Endothelial cell of umbilical vein (primary cell): ENCODE measurements at regions not wholly inside any gene's neighbourhood (a gene's known extent, or its start where the extent isn't known, plus 50 kb on each side); places are given as distances from the start of the nearest gene placed in this dataset.

Experiments
- BruUV-seq: library from RNA; stranded (reverse); fragments of 400-500 nt; replicated peaks from 2 replicates; lab custom pipeline; 2021; lab: Mats Ljungman, UMichigan
- CTCF ChIA-PET: fragments of 300-600, 350-600 bp; sonication (Branson Sonifier 250); formaldehyde crosslinking; loops from one replicate; lab custom pipeline; 2021; ENCODE audit warnings: antibody characterized with exemption, inconsistent platforms; lab: Charles Lee
- POLR2A ChIA-PET: fragments of 300-600, 350-600 bp; sonication (Branson Sonifier 250); formaldehyde crosslinking; loops from one replicate; lab custom pipeline; 2021; ENCODE audit warnings: antibody characterized with exemption, inconsistent platforms; lab: Charles Lee
- DNase-seq: peaks from one replicate; pipeline ENCODE4 v3.0.0-alpha.2; 2011; ENCODE audit warnings: low read depth, low spot score
- FAIRE-seq: peaks from 2 replicates; lab custom pipeline; 2011; peaks lifted over from hg19 to GRCh38; lab: Jason Lieb, UNC
- H2AFZ ChIP-seq: 2 replicates; pipeline ENCODE4 v1.6.0; 2012; ENCODE audit warnings: low read depth, low read length, control low read depth, inconsistent platforms
- H3K27ac ChIP-seq: 2 replicates; pipeline ENCODE4 v1.5.1; 2011; ENCODE audit warnings: low read depth, mild to moderate bottlenecking, control low read depth, low read length, moderate library complexity; ENCODE audit not compliant: insufficient read depth
- H3K27me3 ChIP-seq, 2 experiments: 2 replicates each; pipeline versions ENCODE4 v1.6.0 to v1.6.1; 2011; ENCODE audit warnings: low read length in 2 of 2, mixed read lengths in 1 of 2; ENCODE audit not compliant: control insufficient read depth in 2 of 2, insufficient read depth in 2 of 2
- H3K36me3 ChIP-seq, 2 experiments: 2 replicates in 1 of 2; 3 replicates in 1 of 2; pipeline ENCODE4 v1.5.1; 2011; ENCODE audit warnings: low read length in 2 of 2, mild to moderate bottlenecking in 1 of 2, moderate library complexity in 1 of 2; ENCODE audit not compliant: control insufficient read depth in 2 of 2, insufficient read depth in 2 of 2; ENCODE audit errors: extremely low read depth in 1 of 2
- H3K4me1 ChIP-seq: 3 replicates; pipeline ENCODE4 v1.5.1; 2011; ENCODE audit warnings: mild to moderate bottlenecking, low read length; ENCODE audit not compliant: control insufficient read depth, insufficient read depth; ENCODE audit errors: extremely low read depth
- H3K4me2 ChIP-seq: 2 replicates; pipeline ENCODE4 v1.6.1; 2011; ENCODE audit warnings: low read length, control low read depth, mixed read lengths; ENCODE audit not compliant: insufficient read depth
- H3K4me3 ChIP-seq, 3 experiments: fragments of 200-600 bp in 1 of 3; sonication (generic), shearing (Covaris generic) in 1 of 3; replicated peaks in 1 of 3; 2 replicates each; pipeline ENCODE4 v1.5.1; 2011 to 2016; ENCODE audit warnings: control low read depth in 3 of 3, low read length in 3 of 3, mild to moderate bottlenecking in 2 of 3, inconsistent platforms in 1 of 3, low read depth in 1 of 3, moderate library complexity in 1 of 3; ENCODE audit not compliant: insufficient read depth in 1 of 3
- H3K79me2 ChIP-seq: 2 replicates; pipeline ENCODE4 v1.6.0; 2012; ENCODE audit warnings: low read length, inconsistent platforms; ENCODE audit not compliant: control insufficient read depth, insufficient read depth
- H3K9ac ChIP-seq: replicated peaks from 2 replicates; pipeline ENCODE3; 2011; ENCODE audit warnings: low read length, control low read depth; ENCODE audit not compliant: insufficient read depth; ENCODE audit errors: extremely low read depth
- H3K9me1 ChIP-seq: replicated peaks from 3 replicates; pipeline ENCODE4 v1.6.0; 2011; ENCODE audit warnings: mild to moderate bottlenecking, low read length; ENCODE audit not compliant: control insufficient read depth, insufficient read depth; ENCODE audit errors: extremely low read depth
- H3K9me3 ChIP-seq: replicated peaks from 2 replicates; pipeline ENCODE4 v1.5.1; 2012; ENCODE audit warnings: low read length, inconsistent platforms; ENCODE audit not compliant: control insufficient read depth, insufficient read depth
- H4K20me1 ChIP-seq: replicated peaks from 2 replicates; pipeline ENCODE3; 2011; ENCODE audit warnings: mild to moderate bottlenecking, low read length; ENCODE audit not compliant: control insufficient read depth, insufficient read depth; ENCODE audit errors: extremely low read depth
- CTCF ChIP-seq, 2 donors: IDR thresholded peaks; 1 replicate in 1 of 2; 2 replicates in 1 of 2; pipeline ENCODE4 v1.5.1; 2011; ENCODE audit warnings: low read length in 2 of 2, mild to moderate bottlenecking in 2 of 2, moderate library complexity in 2 of 2, control low read depth in 1 of 2, inconsistent platforms in 1 of 2, low read depth in 1 of 2; ENCODE audit not compliant: insufficient read depth in 1 of 2; ENCODE audit errors: extremely low read depth in 1 of 2
- EZH2 ChIP-seq: IDR thresholded peaks from 2 replicates; pipeline ENCODE4 v1.6.1; 2012; ENCODE audit warnings: borderline replicate concordance, low read depth, mild to moderate bottlenecking, moderate library complexity, low read length, inconsistent platforms; ENCODE audit not compliant: severe bottlenecking
- FOS ChIP-seq: IDR thresholded peaks from 2 replicates; pipeline ENCODE4 v1.6.1; 2011; ENCODE audit warnings: mild to moderate bottlenecking, low read length, moderate library complexity, borderline replicate concordance; ENCODE audit not compliant: insufficient read depth
- GATA2 ChIP-seq: IDR thresholded peaks from 2 replicates; pipeline ENCODE4 v1.7.0; 2011; ENCODE audit warnings: low read depth, mild to moderate bottlenecking, moderate library complexity, mixed read lengths, low read length; ENCODE audit not compliant: insufficient read length, insufficient read depth
- JUN ChIP-seq: IDR thresholded peaks from 2 replicates; pipeline ENCODE4 v1.6.1; 2011; ENCODE audit warnings: borderline replicate concordance, low read depth; ENCODE audit not compliant: insufficient read length, insufficient read depth
- MYC ChIP-seq: IDR thresholded peaks from one replicate; pipeline ENCODE4 v1.6.1; 2011; ENCODE audit warnings: mild to moderate bottlenecking, low read depth, low read length
- POLR2A ChIP-seq: IDR thresholded peaks from 2 replicates; pipeline ENCODE4 v1.6.1; 2012; ENCODE audit warnings: low read depth, mild to moderate bottlenecking, control low read depth, low read length
- POLR2AphosphoS5 ChIP-seq: IDR thresholded peaks from 2 replicates; pipeline ENCODE4 v1.6.1; 2012; ENCODE audit warnings: low read depth, mild to moderate bottlenecking, control low read depth, low read length, moderate library complexity; ENCODE audit not compliant: insufficient read depth
- dilution Hi-C: fragments of 300-500 bp; cut with MboI; formaldehyde crosslinking; loops from one replicate; pipeline ENCODE4 v1.15.0; 2019; ENCODE audit warnings: low sequenced_read_pairs; ENCODE audit not compliant: extremely low pct_ligation_motif_present
- intact Hi-C: fragments of 100-400 bp; cut with micrococcal nuclease; formaldehyde crosslinking; loops from one replicate; pipeline ENCODE4 v1.10.0; 2022
- TF ChIP-seq, protein P1 (sequence below): IDR thresholded peaks from 2 replicates; pipeline ENCODE4 v1.6.1; 2011; ENCODE audit not compliant: insufficient read depth, insufficient read length

DNA sequence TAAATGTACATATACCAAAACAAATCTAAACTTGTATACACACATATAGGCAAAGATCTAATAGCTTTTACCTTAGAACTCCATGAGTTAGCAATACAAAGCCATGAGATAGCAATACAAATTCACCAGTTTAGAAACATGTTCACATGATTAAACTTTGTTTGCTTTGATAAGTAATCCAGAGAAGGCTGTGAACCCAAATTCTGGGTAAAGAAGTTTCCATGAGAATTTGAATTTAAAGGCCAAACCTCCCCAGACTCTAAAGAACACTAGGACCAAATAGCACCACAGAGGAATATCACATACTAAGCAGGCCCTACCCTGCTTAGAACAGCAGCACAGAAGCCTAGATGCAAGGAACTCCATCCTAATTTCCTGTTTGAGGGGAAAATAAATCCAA, 83.7 kb upstream of the TP63 start:
- no peak for FAIRE-seq
- no TSS peak for BruUV-seq
- CTCF ChIA-PET = no interaction called here

More for the DNA sequence above, 83.7 kb upstream of the TP63 start:
- no peaks in the 10 kb centered on the region for H3K36me3 ChIP-seq
- no peak overlapping the region for H3K4me3 ChIP-seq
- H3K9me3 ChIP-seq = no peaks in the 10 kb centered on the region
- H3K9ac ChIP-seq = no peak overlapping the region
- no peaks in the 10 kb centered on the region for H3K27me3 ChIP-seq
- H2AFZ ChIP-seq = no peak overlapping the region
- intact Hi-C loops (no loop called here), dilution Hi-C loops (no loop called here)
- DNase-seq = no peak
- POLR2A ChIA-PET = no interaction called here
- H3K79me2 ChIP-seq = no peaks in the 10 kb centered on the region
- H3K4me2 ChIP-seq = no peak overlapping the region
- H3K4me1 ChIP-seq = no peaks in the 10 kb centered on the region
- no peaks in the 10 kb centered on the region for H3K9me1 ChIP-seq
- TF ChIP-seq JUN = no peak
- TF ChIP-seq POLR2A = no peak
- TF ChIP-seq EZH2 = no peak
- TF ChIP-seq CTCF (IDR thresholded peaks at IDR 0.05; ENCODE audit: extremely low read depth in 1 of 2, insufficient read depth in 1 of 2, low read depth in 1 of 2, low read length in 2 of 2) = no peak
- TF ChIP-seq FOS = no peak
- TF ChIP-seq MYC = no peak
- TF ChIP-seq, protein P1, sequence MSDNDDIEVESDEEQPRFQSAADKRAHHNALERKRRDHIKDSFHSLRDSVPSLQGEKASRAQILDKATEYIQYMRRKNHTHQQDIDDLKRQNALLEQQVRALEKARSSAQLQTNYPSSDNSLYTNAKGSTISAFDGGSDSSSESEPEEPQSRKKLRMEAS = no peak
- no peak for TF ChIP-seq POLR2AphosphoS5
- TF ChIP-seq GATA2 = no peak
- no peak overlapping the region for H3K27ac ChIP-seq
- H4K20me1 ChIP-seq = no peaks in the 10 kb centered on the region
